ENCODE measurements at regions not wholly inside any gene's neighbourhood (a gene's known extent, or its start where the extent isn't known, plus 50 kb on each side); places are given as distances from the start of the nearest gene placed in this dataset.

- TF ChIP-seq, protein P1, sequence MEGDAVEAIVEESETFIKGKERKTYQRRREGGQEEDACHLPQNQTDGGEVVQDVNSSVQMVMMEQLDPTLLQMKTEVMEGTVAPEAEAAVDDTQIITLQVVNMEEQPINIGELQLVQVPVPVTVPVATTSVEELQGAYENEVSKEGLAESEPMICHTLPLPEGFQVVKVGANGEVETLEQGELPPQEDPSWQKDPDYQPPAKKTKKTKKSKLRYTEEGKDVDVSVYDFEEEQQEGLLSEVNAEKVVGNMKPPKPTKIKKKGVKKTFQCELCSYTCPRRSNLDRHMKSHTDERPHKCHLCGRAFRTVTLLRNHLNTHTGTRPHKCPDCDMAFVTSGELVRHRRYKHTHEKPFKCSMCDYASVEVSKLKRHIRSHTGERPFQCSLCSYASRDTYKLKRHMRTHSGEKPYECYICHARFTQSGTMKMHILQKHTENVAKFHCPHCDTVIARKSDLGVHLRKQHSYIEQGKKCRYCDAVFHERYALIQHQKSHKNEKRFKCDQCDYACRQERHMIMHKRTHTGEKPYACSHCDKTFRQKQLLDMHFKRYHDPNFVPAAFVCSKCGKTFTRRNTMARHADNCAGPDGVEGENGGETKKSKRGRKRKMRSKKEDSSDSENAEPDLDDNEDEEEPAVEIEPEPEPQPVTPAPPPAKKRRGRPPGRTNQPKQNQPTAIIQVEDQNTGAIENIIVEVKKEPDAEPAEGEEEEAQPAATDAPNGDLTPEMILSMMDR (IDR thresholded peaks at IDR 0.05; ENCODE audit: low read depth, low read length), result no peak
- TF ChIP-seq POLR2A (IDR thresholded peaks at IDR 0.05; ENCODE audit: extremely low read depth, insufficient read length) (no peak), MAX (IDR thresholded peaks at IDR 0.05; ENCODE audit: low read depth, low read length) (no peak), MYC (IDR thresholded peaks at IDR 0.05; ENCODE audit: low read depth, low read length) (no peak)
Observed at GRCh38 chr5:165565911-165566310, 2060.5 kb downstream of the MAT2B start.

Data from NB4 (cell line).